Heart left ventricle (tissue), 16 donors: ENCODE measurements at regions not wholly inside any gene's neighbourhood (a gene's known extent, or its start where the extent isn't known, plus 50 kb on each side); places are given as distances from the start of the nearest gene placed in this dataset.

ENCODE experiments used
- ATAC-seq, 4 donors: fragments of 200-7000 bp; cut with Tn5 transposase; one replicate each; pipeline ENCODE4 v1.9.1; 2020 to 2022; ENCODE audit warnings: moderate library complexity in 4 of 4, mild to moderate bottlenecking in 3 of 4, moderate number of reproducible peaks in 1 of 4
- DNase-seq, 5 donors: peaks; one replicate each; pipeline ENCODE4 v3.0.0-alpha.2; 2020
- H3K27ac ChIP-seq, 12 donors: fragments of 200-600 bp; sonication (generic) in 4 of 12; one replicate each; pipeline versions ENCODE4 v1.5.0 to v1.8.0; 2016 to 2022; ENCODE audit warnings: mild to moderate bottlenecking in 2 of 12
- H3K27me3 ChIP-seq, 9 donors: fragments of 200-600 bp; sonication (generic) in 2 of 9; one replicate each; pipeline versions ENCODE4 v1.5.1 to v1.8.0; 2016 to 2022; ENCODE audit warnings: mild to moderate bottlenecking in 3 of 9
- H3K36me3 ChIP-seq, 9 donors: fragments of 200-600 bp; sonication (generic) in 2 of 9; one replicate each; pipeline versions ENCODE4 v1.5.0 to v1.8.0; 2018 to 2022; ENCODE audit warnings: mild to moderate bottlenecking in 2 of 9
- H3K4me1 ChIP-seq, 12 donors: fragments of 200-600 bp; sonication (generic) in 4 of 12; one replicate each; pipeline versions ENCODE4 v1.5.0 to v1.8.0; 2016 to 2022; ENCODE audit warnings: mild to moderate bottlenecking in 3 of 12
- H3K4me3 ChIP-seq, 12 donors: fragments of 200-600 bp; sonication (generic) in 4 of 12; one replicate each; pipeline versions ENCODE4 v1.5.0 to v1.8.0; 2017 to 2022; ENCODE audit warnings: mild to moderate bottlenecking in 9 of 12, moderate library complexity in 4 of 12
- H3K9me3 ChIP-seq, 12 donors: fragments of 200-600 bp; sonication (generic) in 4 of 12; one replicate each; pipeline versions ENCODE4 v1.5.0 to v1.8.0; 2016 to 2022; ENCODE audit warnings: mild to moderate bottlenecking in 1 of 12
- POLR2A ChIP-seq, 2 donors: fragments of 450-650 bp; IDR thresholded peaks; one replicate each; pipeline ENCODE4 v1.6.1; 2017; ENCODE audit warnings: antibody characterized with exemption in 2 of 2, mild to moderate bottlenecking in 2 of 2, moderate library complexity in 2 of 2
- WGBS, 4 donors: extraction: QIAGEN DNeasy Blood & Tissue Kit in 2 of 4; methylation state at CpG; one replicate each; pipeline versions ENCODE4 v1.1.5 to v1.1.7; 2013 to 2018; 5-methylcytosine and 5-hydroxymethylcytosine counted together
- intact Hi-C, 10 donors: fragments of 100-400 bp; cut with DNase I; formaldehyde crosslinking; loops; one replicate each; pipeline versions ENCODE4 v1.11.1 to v1.14.2; 2022
- TF ChIP-seq, protein P1 (sequence below), 12 donors: fragments of 200-600 bp; sonication (generic) in 4 of 12; IDR thresholded peaks; one replicate each; pipeline versions ENCODE4 v1.5.0 to v1.8.0; 2018 to 2022; ENCODE audit warnings: antibody characterized with exemption in 12 of 12, mild to moderate bottlenecking in 5 of 12
- donor health status: ischemic (EF 13 %, LVEDD 7.1; RV severe dilation, severe dysfunction).
- donor health status: healthy with polysubstance abuse.
- donor health status: DM: no; HTN: yes; CAD: no.
- donor health status: DM: no; HTN: no; CAD: no.
- donor health status: ischemic (EF 25% LVEDD 6.9; RV normal size, moderate dysfunction).
- donor health status: ischemic (EF 25% LVEDD 5.7; RV mildly dilated, moderate dysfunction).
- donor health status: healthy.
- donor health status: DM: yes; HTN: yes; CAD: no.
- donor health status: ischemic (EF 35%, LVEDD 5.7; RV mildly dilated, moderate dysfunction).
- donor health status: nonischemic (EF 11% LVEDD 7.7; RV severe dilation, severe dysfunction).
- donor health status: DM: yes; HTN: yes; CAD: no.
- donor health status: PGD.
- donor health status: ischemic (EF 29% LVEDD 5.4; RV normal size, mild dysfunction).
- donor health status: nonischemic (EF 23%, LVEDD 6.1; RV moderate dilation, normal function).

DNA sequence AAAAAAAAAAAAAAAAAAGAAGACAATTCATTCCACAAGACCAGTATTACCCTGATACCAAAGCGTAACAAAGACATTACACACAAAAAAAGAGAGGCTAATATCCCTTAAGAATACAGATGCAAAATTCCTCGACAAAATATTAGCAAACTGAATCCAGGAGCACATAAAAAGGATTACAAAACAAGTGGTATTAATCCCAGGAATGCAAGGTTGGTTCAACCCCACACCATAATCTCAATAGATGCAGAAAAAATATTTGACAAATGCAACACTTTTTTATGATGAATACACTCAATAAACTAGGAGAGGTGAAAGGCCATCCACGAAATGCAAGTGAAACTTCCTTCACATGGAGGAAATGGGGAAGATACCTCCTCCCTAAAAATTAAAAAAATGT, 80.1 kb upstream of the TLR4 start:
- WGBS, 4 donors = 55 to 64% (median 59%) methylated on average over 3 of the region's 3 CpGs
- TF ChIP-seq POLR2A (IDR thresholded peaks at IDR 0.05) = no peak
- TF ChIP-seq, protein P1, sequence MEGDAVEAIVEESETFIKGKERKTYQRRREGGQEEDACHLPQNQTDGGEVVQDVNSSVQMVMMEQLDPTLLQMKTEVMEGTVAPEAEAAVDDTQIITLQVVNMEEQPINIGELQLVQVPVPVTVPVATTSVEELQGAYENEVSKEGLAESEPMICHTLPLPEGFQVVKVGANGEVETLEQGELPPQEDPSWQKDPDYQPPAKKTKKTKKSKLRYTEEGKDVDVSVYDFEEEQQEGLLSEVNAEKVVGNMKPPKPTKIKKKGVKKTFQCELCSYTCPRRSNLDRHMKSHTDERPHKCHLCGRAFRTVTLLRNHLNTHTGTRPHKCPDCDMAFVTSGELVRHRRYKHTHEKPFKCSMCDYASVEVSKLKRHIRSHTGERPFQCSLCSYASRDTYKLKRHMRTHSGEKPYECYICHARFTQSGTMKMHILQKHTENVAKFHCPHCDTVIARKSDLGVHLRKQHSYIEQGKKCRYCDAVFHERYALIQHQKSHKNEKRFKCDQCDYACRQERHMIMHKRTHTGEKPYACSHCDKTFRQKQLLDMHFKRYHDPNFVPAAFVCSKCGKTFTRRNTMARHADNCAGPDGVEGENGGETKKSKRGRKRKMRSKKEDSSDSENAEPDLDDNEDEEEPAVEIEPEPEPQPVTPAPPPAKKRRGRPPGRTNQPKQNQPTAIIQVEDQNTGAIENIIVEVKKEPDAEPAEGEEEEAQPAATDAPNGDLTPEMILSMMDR (IDR thresholded peaks at IDR 0.05) = no peak
- Histone ChIP-seq H3K4me3 (no peak overlapping the region), H3K36me3 (no peaks in the 10 kb centered on the region), H3K27me3 (no peaks in the 10 kb centered on the region), H3K9me3 (peaks cover 0 to 27% (median 12%) of the 10 kb centered on the region in 12 donors), H3K27ac (no peak overlapping the region), H3K4me1 (no peaks in the 10 kb centered on the region)
- ATAC-seq = no peak
- no peak for DNase-seq
- intact Hi-C loops = no loop called here

DNA sequence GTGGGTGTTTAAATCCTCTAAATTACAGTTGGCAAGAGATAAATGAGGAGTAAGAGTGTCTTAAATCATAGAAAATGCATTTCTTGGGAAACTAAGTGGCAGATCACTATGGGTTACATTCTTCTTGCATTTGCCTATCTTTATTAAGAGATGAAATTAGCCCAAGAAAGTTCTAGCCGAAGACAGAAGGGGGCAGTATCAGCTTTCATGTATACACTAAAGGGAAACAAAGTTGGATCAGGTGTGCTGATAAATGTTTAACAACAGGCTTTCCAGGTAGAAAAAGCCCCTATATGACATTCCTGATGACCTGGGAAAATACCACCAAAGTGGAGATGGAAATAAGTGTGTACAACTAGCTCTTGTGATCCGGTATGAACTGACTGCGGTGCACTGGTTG, 81.9 kb upstream of the TLR4 start:
- no peak for ATAC-seq
- intact Hi-C loops = no loop called here
- TF ChIP-seq POLR2A (IDR thresholded peaks at IDR 0.05) = no peak
- TF ChIP-seq, protein P1 (IDR thresholded peaks at IDR 0.05) = no peak
- Histone ChIP-seq H3K9me3 (peaks cover 0 to 27% (median 12%) of the 10 kb centered on the region in 12 donors), H3K4me3 (no peak overlapping the region), H3K36me3 (no peaks in the 10 kb centered on the region), H3K4me1 (no peaks in the 10 kb centered on the region), H3K27ac (no peak overlapping the region), H3K27me3 (no peaks in the 10 kb centered on the region)
- 83 to 91% (median 87%) methylated on average over 3 of the region's 3 CpGs for WGBS, 4 donors
- DNase-seq = no peak

DNA sequence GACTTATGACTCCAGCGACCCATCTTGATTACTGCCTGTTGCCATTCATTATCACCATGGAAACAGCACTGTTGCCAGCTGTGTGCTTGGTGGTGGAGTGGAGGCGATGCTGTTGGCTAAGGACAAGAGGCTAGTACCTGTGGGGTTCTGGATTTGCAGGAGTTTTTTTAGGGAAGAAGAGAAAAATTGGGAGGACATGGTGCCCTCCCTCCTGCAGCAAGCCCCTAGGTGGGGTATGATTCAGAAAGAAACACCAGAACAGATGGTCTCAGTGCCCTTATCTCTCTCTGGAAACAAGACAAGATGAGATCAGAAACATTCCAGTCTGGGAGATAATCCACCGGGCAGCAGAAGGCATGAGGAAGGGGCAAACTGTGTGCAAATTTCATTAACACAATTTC, 87.8 kb upstream of the TLR4 start:
- ATAC-seq (no peak), DNase-seq (no peak)
- Histone ChIP-seq H3K36me3 (no peaks in the 10 kb centered on the region), H3K27ac (no peak overlapping the region), H3K4me3 (no peak overlapping the region), H3K27me3 (peaks cover 0 to 12% (median 0%) of the 10 kb centered on the region in 9 donors), H3K4me1 (no peaks in the 10 kb centered on the region), H3K9me3 (no peaks in the 10 kb centered on the region)
- 16 to 25% (median 20%) methylated on average over 3 of the region's 3 CpGs for WGBS, 4 donors
- intact Hi-C loops = no loop called here
- TF ChIP-seq, protein P1 (IDR thresholded peaks at IDR 0.05) = no peak
- no peak for TF ChIP-seq POLR2A (IDR thresholded peaks at IDR 0.05)

DNA sequence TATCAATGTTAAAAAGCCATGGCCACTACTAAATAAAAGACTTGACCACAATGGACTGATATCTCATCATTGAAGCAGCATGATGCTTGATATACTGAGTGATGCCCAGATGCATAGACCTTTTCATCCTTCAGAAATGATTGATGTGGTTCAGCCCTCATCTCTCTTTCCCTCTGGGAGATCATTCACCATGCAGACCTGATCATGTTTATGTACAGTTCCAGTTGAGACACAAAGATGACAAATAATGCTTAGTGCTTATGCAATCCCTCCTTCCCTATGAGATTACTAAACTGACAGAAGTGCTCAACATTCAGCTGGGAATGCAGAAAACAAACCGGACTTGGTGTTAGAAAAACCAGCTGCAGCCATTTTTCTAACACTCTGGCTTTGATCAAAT, 91.9 kb upstream of the TLR4 start:
- no peaks in the 10 kb centered on the region for H3K36me3 ChIP-seq
- 49 to 71% (median 60%) methylated on average over 1 of the region's 1 CpG for WGBS, 4 donors
- no peak for ATAC-seq
- no peak for TF ChIP-seq POLR2A (IDR thresholded peaks at IDR 0.05)
- TF ChIP-seq, protein P1 (IDR thresholded peaks at IDR 0.05) = no peak
- no peaks in the 10 kb centered on the region for H3K4me1 ChIP-seq
- intact Hi-C loops = no loop called here
- no peak overlapping the region for H3K4me3 ChIP-seq
- no peak for DNase-seq
- H3K27ac ChIP-seq = no peak overlapping the region
- no peaks in the 10 kb centered on the region for H3K9me3 ChIP-seq
- H3K27me3 ChIP-seq = peaks cover 0 to 12% (median 0%) of the 10 kb centered on the region in 9 donors
